ENCODE measurements at regions not wholly inside any gene's neighbourhood (a gene's known extent, or its start where the extent isn't known, plus 50 kb on each side); places are given as distances from the start of the nearest gene placed in this dataset.

DNA sequence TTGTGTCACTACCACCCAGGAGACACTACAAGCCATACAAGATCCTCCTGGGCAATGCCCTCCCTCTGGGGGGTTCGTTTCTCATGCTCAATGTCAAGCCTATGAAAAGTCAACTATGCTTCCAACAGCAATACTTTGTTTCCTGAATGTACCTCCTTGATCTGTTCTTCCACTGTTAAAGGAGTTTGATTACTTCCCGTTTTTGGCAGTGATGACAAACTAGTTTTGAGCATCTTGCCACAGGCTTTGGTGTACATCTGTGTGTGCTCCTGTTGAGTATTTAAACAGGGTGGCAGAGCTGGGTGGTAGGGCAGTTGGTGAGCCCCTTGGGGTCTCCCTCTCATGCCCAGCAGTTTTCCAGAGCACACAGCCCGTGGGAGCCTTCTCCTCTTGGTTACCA lies 81.4 kb downstream of the IL12A start:
- ChIA-PET CTCF (interaction anchor here (0.8 to 1.5 kb wide), 3 partner anchors 12 to 22 kb away, joined by 3 read pairs; no protein-coding TSS in a partner anchor), POLR2A (no interaction called here)
- DNase-seq (ENCODE audit: extremely low spot score), result no peak

DNA sequence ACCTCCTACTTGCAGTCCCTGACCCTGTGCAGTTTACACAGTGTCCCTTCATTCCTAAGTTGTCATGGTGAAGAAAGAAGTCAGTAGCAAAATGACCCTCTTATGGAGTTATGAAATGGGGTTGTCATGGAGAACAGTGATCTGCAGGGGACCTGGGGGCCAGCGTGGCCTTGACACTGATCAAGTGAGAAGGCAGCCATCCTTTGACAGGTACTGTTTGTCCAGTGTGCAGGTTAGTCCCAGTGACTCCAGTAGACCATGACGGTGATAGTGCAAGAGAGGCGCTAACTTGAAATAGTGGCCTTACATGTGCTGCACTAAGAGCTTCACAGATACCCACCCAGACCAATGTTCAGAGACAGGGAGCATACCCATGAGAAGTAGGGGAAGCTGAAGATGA lies 87.9 kb downstream of the IL12A start:
- CTCF ChIA-PET, result no interaction called here
- POLR2A ChIA-PET, result no interaction called here
- TF ChIP-seq, protein P1, sequence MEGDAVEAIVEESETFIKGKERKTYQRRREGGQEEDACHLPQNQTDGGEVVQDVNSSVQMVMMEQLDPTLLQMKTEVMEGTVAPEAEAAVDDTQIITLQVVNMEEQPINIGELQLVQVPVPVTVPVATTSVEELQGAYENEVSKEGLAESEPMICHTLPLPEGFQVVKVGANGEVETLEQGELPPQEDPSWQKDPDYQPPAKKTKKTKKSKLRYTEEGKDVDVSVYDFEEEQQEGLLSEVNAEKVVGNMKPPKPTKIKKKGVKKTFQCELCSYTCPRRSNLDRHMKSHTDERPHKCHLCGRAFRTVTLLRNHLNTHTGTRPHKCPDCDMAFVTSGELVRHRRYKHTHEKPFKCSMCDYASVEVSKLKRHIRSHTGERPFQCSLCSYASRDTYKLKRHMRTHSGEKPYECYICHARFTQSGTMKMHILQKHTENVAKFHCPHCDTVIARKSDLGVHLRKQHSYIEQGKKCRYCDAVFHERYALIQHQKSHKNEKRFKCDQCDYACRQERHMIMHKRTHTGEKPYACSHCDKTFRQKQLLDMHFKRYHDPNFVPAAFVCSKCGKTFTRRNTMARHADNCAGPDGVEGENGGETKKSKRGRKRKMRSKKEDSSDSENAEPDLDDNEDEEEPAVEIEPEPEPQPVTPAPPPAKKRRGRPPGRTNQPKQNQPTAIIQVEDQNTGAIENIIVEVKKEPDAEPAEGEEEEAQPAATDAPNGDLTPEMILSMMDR (IDR thresholded peaks at IDR 0.05; ENCODE audit: control extremely low read depth, extremely low read depth, low read depth, missing control alignments), result no peak
- no peak for DNase-seq (ENCODE audit: extremely low spot score)

More for the DNA sequence above, 81.4 kb downstream of the IL12A start:
- TF ChIP-seq, protein P1 (IDR thresholded peaks at IDR 0.05; ENCODE audit: control extremely low read depth, extremely low read depth, low read depth, missing control alignments), result no peak

DNA sequence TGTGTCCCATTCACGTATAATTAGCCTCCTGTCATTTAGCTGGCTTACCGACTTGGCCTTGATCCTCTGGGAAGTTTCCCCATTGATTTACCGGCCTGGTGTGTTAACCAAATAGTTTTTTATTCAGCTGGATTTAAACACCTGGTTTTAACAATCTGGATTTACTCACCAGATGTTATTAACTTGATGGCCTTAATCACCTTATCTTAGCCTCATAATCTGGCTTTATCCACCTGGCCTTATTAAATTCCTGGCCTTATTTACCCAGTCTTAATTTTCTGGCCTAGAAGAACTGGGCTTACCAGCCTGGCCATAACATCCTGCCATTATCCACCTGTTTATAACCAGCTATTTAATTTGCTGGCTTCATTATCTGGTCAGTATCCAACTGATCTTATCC lies 89.9 kb downstream of the IL12A start:
- CTCF ChIA-PET, result interaction anchor here (0.9 to 1.4 kb wide), 3 partner anchors 11 to 18 kb away, joined by 3 to 4 read pairs (median 3); no protein-coding TSS in a partner anchor
- no peak for DNase-seq (ENCODE audit: extremely low spot score)
- POLR2A ChIA-PET, result no interaction called here
- TF ChIP-seq, protein P1 (IDR thresholded peaks at IDR 0.05; ENCODE audit: control extremely low read depth, extremely low read depth, low read depth, missing control alignments), result no peak

DNA sequence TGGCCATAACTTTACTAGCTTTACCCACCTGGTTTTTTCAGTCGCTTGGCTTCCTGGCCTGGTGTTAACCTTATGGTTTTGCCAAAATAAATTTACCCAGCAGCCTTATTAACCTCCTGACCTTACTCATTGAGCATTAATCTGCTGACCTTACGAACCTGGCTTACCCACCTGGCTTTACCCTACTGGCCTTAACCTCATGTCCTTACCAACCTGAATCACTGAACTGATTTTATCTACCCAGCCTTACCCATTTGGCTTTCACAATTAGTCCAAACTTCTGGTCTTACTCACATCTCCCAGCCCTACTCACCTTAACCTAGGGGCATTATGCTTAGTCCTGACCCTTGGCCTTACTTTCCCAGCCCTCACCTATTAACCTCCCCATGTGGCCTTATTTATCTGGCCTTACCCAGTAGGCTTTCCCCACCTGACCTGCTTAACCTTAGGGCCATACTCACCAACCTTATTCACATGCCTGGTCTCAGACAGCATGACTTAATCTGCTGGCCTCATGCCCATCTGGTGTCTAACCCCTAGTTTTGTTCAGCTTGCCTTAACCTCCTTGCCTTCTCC lies 93.4 kb downstream of the IL12A start:
- no peak for DNase-seq (ENCODE audit: extremely low spot score)
- CTCF ChIA-PET, result no interaction called here
- TF ChIP-seq, protein P1 (IDR thresholded peaks at IDR 0.05; ENCODE audit: control extremely low read depth, extremely low read depth, low read depth, missing control alignments), result no peak
- POLR2A ChIA-PET, result no interaction called here

DNA sequence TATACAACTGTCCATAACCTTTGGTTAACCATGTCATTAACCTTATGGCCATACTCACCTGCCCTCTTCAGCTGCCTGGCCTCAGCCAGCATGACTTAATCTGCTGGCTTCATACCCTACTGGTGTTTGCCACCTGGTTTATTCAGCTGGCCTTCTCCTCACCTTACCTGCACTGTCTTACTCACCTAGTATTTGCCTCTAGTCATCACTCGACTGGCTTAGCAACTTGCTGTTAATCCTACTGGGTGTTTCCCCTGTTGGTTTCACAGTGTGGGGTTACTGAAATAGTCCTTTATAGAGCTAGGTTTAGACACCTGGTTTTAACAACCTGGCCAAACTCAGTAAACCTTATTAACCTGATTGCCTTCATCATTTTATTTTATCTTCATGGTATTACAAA lies 96.4 kb downstream of the IL12A start:
- TF ChIP-seq, protein P1 (IDR thresholded peaks at IDR 0.05; ENCODE audit: control extremely low read depth, extremely low read depth, low read depth, missing control alignments), result no peak
- ChIA-PET CTCF (interaction anchor here (1.5 kb wide), 1 partner anchor 14 kb away, joined by 4 read pairs; no protein-coding TSS in a partner anchor), POLR2A (no interaction called here)
- no peak for DNase-seq (ENCODE audit: extremely low spot score)

DNA sequence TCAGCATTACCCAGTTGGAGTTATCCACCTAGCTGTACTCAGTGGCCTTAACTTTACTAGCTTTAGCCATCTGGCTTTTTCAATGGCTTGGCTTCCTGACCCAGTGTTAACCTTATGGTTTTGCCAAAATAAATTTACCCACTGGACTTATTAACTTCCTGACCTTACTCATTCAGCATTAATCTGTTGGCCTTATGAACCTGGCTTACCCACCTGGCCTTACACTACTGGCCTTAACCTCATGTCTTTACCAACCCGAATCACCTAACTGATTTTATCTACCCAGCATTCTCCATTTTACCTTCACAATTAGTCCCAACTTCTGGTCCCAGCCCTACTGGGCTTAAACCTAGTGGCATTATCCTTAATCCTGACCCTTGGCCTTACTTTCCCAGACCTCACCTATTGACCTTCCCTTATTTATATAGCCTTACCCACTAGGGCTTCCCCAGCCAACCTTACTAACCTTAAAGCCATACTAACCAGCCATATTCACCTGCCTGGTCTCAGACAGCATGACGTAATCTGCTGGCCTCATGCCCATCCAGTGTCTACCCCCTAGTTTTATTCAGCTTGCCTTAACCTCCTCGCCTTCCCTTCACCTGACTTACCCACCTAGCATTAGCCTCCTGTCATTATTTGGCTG lies 100.0 kb downstream of the IL12A start:
- ChIA-PET CTCF (interaction anchor here (1.3 to 1.8 kb wide), 3 partner anchors 8 to 56 kb away, joined by 3 to 5 read pairs (median 3); no protein-coding TSS in a partner anchor), POLR2A (no interaction called here)
- TF ChIP-seq, protein P1 (IDR thresholded peaks at IDR 0.05; ENCODE audit: control extremely low read depth, extremely low read depth, low read depth, missing control alignments), result no peak
- no peak for DNase-seq (ENCODE audit: extremely low spot score)
